ENCODE measurements at regions not wholly inside any gene's neighbourhood (a gene's known extent, or its start where the extent isn't known, plus 50 kb on each side); places are given as distances from the start of the nearest gene placed in this dataset.

DNA sequence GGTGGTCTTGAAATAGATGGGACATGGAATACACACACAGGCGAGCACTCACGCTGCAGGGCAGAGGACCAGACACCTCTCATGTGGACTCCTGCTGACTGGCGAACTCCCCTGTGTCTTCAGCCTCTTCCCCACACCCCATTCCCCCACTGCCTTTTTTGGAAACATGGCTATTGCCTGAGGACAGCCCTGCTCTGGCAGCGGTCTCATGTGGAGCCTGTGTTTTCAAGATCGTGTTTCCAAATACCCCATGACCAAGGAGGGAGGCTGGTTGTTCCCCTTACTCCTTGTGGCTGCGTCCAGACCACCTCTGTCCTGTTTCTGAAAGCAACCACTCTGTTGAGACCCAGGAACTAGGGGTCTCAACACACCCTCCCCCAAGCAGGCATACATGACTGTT, 119.4 kb downstream of the C1orf94 start:
- intact Hi-C loops (cut with DNase I; ENCODE audit: low total_unique reads) = no loop called here
- TF ChIP-seq, protein P1, sequence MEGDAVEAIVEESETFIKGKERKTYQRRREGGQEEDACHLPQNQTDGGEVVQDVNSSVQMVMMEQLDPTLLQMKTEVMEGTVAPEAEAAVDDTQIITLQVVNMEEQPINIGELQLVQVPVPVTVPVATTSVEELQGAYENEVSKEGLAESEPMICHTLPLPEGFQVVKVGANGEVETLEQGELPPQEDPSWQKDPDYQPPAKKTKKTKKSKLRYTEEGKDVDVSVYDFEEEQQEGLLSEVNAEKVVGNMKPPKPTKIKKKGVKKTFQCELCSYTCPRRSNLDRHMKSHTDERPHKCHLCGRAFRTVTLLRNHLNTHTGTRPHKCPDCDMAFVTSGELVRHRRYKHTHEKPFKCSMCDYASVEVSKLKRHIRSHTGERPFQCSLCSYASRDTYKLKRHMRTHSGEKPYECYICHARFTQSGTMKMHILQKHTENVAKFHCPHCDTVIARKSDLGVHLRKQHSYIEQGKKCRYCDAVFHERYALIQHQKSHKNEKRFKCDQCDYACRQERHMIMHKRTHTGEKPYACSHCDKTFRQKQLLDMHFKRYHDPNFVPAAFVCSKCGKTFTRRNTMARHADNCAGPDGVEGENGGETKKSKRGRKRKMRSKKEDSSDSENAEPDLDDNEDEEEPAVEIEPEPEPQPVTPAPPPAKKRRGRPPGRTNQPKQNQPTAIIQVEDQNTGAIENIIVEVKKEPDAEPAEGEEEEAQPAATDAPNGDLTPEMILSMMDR (IDR thresholded peaks at IDR 0.05) = no peak
- TF ChIP-seq POLR2A (IDR thresholded peaks at IDR 0.05) = no peak
- DNase-seq (ENCODE audit: low spot score in 2 of 2) = no peak
- WGBS, 2 donors = 67 to 74% methylated on average over 6 of the region's 6 CpGs
- H3K4me3 ChIP-seq (ENCODE audit: low read depth, poor library complexity, severe bottlenecking) = no peak overlapping the region

DNA sequence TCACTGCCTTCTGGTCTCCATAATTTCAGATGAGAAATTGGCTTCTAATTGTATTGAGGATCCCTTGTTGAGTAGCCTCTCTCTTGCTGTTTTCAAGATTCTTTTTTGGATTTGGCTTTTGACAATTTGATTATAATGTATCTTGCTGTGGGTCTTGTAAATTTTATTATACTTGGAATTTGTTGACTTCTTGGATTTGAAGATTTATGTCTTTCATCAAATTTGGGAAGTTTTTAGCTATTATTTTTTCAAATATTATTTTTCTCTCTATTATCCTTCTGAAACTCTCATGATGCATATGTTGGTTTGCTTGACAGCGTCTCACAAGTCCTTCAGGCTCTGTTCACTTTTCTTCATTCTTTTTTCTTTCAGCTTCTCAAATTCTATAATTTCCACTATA, 126.1 kb downstream of the C1orf94 start:
- TF ChIP-seq POLR2A (IDR thresholded peaks at IDR 0.05) = no peak
- TF ChIP-seq, protein P1 (IDR thresholded peaks at IDR 0.05) = no peak
- no peak overlapping the region for H3K4me3 ChIP-seq (ENCODE audit: low read depth, poor library complexity, severe bottlenecking)
- WGBS, 2 donors = 96 to 100% methylated on average over 1 of the region's 1 CpG
- no peak for DNase-seq (ENCODE audit: low spot score in 2 of 2)
- intact Hi-C loops (cut with DNase I; ENCODE audit: low total_unique reads) = no loop called here

DNA sequence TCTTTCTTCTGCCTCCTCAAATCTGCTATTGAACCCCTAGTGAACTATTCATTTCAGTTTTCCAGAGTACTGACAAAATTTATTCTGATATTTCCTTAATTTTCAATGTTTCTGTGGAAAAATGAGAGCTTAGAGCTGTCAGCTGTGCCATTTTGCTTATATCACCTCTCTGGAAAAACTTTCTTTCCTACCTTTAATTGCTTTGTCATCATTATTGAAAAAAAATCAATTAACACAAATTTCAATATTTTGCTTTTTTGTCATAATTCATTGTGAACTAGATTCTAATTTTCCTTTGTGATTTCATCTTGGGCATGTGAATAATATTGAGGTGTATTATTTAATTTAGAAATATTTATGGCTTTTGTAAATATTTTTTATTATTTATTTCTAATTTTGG, 126.5 kb downstream of the C1orf94 start:
- intact Hi-C loops (cut with DNase I; ENCODE audit: low total_unique reads) = no loop called here
- H3K4me3 ChIP-seq (ENCODE audit: low read depth, poor library complexity, severe bottlenecking) = no peak overlapping the region
- TF ChIP-seq POLR2A (IDR thresholded peaks at IDR 0.05) = no peak
- TF ChIP-seq, protein P1 (IDR thresholded peaks at IDR 0.05) = no peak

DNA sequence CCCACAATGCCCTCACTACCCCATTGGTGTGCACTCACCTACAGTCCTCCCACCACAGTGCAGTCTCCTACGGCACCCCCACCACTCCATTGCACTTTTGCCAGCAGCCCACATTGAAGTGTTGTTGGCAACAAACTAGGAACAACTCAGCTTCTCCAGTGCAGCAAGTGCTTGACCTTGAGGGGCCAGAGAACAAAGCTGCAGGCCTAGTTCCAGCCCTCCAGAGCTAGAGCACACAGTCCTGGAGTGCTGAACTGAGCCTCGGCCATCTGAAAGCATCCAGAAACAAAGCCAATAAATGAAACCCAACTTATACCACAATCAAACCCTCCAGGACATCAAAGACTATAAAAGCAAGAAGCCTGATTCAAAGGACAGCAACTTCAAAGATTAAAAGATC, 129.9 kb downstream of the C1orf94 start:
- DNase-seq (ENCODE audit: low spot score in 2 of 2) = no peak
- intact Hi-C loops (cut with DNase I; ENCODE audit: low total_unique reads) = no loop called here
- TF ChIP-seq, protein P1 (IDR thresholded peaks at IDR 0.05) = no peak
- no peak for TF ChIP-seq POLR2A (IDR thresholded peaks at IDR 0.05)
- H3K4me3 ChIP-seq (ENCODE audit: low read depth, poor library complexity, severe bottlenecking) = no peak overlapping the region
- 59 to 65% methylated on average over 2 of the region's 2 CpGs for WGBS, 2 donors

More for the DNA sequence above, 126.5 kb downstream of the C1orf94 start:
- no peak for DNase-seq (ENCODE audit: low spot score in 2 of 2)

DNA sequence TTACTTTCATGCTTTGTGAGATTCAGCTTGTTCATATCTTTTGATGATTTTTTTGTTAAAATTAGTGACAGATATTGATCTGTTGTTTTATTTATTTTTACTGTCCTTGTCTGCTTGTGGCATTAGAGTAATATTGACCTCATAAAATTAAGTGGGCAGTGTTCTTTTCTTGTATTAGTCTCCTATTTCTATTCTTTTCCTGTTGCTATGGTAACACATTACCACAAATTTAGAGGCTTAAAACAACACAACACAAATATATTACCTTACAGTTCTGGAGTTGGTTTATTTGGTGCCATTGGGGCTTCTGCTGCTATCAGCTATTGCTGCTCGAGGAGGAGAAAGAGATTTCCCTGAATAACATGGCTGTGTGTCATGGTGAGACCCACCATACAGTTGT, 135.7 kb downstream of the C1orf94 start:
- no peak for DNase-seq (ENCODE audit: low spot score in 2 of 2)
- TF ChIP-seq POLR2A (IDR thresholded peaks at IDR 0.05) = no peak
- TF ChIP-seq, protein P1 (IDR thresholded peaks at IDR 0.05) = no peak
- intact Hi-C loops (cut with DNase I; ENCODE audit: low total_unique reads) = no loop called here
- no peak overlapping the region for H3K4me3 ChIP-seq (ENCODE audit: low read depth, poor library complexity, severe bottlenecking)
- 58 to 59% methylated on average over 1 of the region's 1 CpG for WGBS, 2 donors

DNA sequence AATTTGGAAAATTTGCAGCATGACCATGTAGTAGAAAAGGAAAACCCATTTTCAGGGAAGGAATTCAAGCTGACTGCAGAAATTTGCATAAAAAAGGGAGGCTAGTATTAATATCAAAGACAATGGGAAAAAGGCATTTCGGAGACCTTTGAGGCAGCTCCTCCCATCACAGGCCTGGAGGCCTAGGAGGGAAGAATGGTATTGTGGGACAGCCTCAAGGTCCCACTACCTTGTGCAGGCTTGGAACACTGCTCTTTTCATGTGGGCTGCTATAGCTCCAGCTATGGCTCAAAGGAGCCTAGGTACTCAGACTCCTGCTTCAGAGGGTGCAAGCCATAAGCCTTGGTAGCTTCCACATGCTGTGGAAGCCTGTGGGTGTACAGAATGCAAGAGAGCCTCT, 139.3 kb downstream of the C1orf94 start:
- 61 to 65% methylated on average over 1 of the region's 1 CpG for WGBS, 2 donors
- no peak for TF ChIP-seq POLR2A (IDR thresholded peaks at IDR 0.05)
- DNase-seq (ENCODE audit: low spot score in 2 of 2) = no peak
- H3K4me3 ChIP-seq (ENCODE audit: low read depth, poor library complexity, severe bottlenecking) = no peak overlapping the region
- intact Hi-C loops (cut with DNase I; ENCODE audit: low total_unique reads) = no loop called here

Measured in lower leg skin (tissue), 4 donors.